Dermis blood vessel endothelial cell (primary cell): ENCODE measurements at regions not wholly inside any gene's neighbourhood (a gene's known extent, or its start where the extent isn't known, plus 50 kb on each side); places are given as distances from the start of the nearest gene placed in this dataset.

Experiments
- DNase-seq: peaks from one replicate; pipeline ENCODE4 v3.0.0; 2010

DNA sequence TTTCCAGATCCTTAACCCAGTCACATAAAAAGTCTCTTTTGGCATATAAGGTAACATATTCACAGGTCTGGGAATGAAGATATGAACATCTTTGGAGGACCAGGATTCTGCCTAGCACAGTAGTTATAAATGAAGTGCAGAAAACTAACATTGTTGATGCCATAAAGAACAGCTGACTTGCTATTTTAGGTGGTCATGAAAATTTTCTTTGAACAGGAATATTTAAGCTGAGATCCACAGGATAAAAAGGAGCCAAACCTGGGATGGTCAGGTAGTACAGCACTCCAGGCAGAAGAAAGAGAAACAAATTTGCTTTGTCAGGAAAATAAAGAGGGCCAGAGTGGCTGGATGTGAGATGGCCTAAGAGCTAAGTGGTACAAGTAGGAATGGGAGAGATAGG is 80.0 kb downstream of the CENPW start:
- no peak for DNase-seq

GRCh38 chr6:126422912-126423311 is 83.0 kb downstream of the CENPW start:
- DNase-seq, result no peak

DNA sequence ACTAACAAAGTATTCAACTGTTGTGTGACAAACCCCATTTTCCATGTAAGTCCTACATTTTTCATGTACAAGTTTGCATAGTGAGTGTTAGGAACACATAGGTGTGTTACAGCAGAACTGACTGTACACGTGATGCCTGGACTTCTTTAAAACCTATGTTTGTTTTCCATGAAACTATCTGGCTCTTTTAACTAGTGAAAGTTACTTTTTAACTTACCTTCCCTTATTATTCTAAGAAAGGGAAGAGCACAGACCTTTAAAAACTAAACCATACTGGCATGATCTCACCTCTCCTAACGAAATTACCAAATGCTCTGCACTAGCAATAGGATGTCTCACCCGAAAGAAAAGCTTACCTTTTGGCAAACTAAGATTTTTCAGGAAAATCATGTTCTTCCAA is 87.8 kb downstream of the CENPW start:
- no peak for DNase-seq

- DNase-seq, result no peak
Measured at GRCh38 chr6:126429866-126430265, 90.0 kb downstream of the CENPW start.

DNA sequence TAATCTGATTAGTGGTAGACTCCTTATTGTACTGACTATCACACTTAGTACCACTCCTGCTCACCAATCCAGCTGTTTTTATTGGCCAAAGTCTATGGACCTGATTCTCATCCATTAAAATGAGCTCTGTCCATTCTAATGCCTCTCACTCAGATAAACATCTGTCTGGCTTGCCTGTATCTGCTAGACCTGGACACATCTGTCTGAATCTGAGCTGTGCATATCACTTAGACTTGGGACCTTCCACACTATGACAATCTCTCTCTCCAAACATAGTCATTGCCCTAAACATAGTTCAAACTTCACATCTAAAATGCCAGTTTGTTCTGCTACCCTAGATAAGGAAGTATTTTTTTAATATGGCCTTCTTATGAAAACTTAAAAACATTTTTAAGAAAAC is 92.6 kb downstream of the CENPW start:
- DNase-seq, result no peak

- DNase-seq, result no peak
Measured at GRCh38 chr6:126433927-126434326, 94.0 kb downstream of the CENPW start.

DNA sequence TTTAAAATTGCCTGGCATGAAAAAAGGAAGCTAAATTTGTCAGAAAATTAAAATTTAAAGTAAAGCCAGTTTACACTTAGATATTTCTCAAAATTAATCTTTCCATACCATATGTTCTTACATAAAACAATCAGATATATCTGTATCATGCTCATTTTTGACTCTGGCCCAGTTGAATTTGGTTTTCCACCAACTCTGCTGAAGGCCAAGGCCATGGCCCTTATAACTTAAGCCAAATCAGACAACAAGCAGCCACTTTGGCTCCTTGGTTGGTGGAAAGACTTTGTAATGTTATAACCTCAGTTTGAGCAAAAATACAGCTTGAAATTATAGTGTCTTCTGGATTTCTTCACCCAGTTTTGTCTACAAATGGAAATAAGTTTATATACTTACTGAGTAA is 97.3 kb downstream of the CENPW start:
- DNase-seq, result no peak

GRCh38 chr6:126439040-126439439 is 99.1 kb downstream of the CENPW start:
- DNase-seq, result no peak

DNA sequence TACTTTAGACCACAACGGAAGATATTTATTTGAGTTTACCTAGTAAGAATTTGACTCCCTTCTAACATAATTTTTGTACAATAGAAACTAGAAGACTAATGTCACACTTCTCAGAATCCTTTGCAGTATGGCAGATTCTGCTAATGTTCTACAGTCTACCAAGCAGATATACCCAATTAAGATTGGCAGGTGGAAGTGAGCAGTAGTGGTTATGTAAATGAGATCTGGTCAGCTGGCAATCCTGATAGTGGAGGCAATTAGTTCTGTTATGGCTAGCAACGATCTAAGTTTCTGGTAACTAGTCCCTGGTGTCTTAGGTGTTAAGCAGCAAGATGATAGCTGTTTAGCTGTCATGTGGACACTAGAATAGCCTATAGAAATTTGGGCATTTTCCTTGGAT is 101.0 kb downstream of the CENPW start:
- DNase-seq, result no peak

DNA sequence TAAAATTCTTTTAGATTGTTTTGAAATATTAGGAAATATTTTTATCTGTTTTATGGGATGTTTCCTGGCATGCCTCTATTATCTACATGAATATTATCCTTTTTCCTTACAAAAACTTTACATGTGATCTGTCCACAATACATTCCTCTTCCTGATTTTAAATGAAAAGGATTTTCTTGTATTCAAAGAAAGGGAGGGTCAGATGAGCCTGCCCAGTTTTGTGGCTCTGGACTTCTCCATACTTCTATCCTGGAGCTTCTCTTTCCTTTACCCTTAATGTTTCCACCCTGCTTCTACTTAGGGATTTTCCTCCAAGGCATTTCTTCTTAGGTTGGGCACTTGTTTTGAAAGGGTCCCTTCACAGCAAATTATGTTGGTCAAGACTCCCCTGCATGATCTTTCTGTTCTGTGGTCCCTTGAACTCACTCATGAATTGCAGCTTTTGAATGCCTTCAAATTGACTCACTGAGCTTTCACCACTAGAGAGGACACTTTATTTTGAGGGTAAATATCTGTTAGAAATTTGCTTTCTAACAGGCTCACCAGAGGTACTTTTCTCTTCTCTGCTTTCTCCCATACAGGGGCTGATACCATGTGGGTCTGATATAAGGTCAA is 104.9 kb downstream of the CENPW start:
- DNase-seq, result no peak

DNA sequence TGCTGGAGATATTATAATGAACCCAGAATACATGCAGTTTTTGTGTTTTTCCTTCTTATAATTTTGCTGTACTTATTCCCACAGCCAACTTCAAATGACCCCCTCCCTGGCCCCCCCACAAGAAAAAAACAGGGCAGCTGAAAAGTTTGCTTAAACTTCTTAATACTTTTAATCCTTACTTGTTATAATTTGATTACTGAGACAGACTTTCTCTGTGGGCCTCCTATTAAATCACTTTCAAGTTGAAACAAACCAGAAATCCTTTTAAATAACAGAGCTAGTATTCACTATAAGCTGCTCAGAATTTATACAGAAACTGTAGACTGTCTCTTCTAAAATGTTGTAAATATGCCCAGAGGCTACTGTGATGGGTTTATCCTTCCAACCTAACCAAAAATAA is 106.3 kb downstream of the CENPW start:
- DNase-seq, result no peak

GRCh38 chr6:126447367-126447766 is 107.5 kb downstream of the CENPW start:
- no peak for DNase-seq

DNA sequence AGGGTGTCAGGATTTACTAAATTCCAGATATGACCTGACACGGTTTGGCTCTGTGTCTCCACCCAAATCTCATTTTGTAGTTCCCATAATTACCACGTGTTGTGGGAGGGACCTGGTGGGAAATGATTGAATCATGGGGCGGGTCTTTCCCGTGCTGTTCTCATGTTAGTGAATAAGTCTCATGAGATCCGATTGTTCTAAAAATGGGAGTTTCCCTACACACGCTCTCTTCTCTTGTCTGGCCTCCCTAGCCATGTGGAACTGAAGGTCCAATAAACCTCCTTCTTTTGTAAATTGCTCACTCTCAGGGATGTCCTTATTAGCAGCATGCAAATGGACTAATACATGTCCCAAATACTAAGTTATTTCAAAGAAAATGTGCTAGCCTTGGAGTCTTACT is 121.1 kb downstream of the CENPW start:
- no peak for DNase-seq

DNA sequence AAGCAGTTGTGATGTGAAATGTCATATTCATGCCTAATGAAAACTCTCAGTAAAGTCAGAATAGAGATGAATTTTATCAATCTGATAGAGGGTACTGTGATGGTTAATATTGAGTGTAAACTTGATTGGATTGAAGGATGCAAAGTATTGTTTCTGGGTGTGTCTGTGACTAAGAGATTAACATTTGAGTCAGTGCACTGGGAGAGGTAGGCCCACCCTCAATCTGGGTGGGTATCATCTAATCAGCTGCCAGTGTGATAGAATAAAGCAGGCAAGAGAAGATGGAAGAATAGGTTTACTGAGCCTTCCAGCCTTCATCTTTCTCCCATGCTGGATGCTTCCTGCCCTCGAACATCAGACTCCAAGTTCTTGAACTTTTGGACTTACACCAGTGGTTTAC is 124.3 kb downstream of the CENPW start:
- no peak for DNase-seq

DNA sequence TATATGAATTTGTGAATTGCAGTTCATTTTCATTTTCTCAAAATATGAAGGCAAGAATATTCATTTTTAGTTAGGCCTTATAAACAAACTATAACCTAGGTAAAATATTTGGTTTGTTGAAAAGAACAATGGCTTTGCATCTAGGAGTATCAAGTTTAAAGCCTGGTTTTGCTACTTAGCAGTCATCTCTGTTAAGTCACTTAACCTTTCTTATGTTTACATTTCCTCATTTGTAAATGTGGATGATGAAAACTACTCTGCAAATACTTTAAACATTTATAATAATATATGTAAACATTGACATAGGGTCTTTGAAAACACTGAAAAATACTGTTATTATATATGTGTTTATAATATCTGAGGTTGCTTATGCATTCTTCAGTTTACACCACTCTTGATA is 135.5 kb downstream of the CENPW start:
- no peak for DNase-seq

DNA sequence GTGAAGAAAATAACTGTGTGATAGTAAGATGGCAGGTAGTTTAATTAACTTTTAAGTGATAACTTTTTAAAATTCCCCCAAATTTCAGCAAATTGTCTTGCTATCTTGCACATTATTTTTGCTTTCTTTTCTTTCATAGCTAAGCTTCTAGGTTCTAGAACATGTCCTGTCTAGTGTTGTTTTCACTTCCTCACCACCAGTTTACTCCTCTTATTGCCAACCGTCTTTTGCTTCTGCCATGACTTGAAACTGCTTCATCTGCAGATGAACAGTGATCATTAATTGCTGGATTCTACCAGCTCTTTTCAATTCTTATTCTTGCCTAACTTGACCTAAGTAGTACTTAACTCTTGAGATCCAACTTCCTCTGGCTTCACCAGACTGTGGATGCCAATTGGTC is 137.8 kb downstream of the CENPW start:
- DNase-seq, result no peak

DNA sequence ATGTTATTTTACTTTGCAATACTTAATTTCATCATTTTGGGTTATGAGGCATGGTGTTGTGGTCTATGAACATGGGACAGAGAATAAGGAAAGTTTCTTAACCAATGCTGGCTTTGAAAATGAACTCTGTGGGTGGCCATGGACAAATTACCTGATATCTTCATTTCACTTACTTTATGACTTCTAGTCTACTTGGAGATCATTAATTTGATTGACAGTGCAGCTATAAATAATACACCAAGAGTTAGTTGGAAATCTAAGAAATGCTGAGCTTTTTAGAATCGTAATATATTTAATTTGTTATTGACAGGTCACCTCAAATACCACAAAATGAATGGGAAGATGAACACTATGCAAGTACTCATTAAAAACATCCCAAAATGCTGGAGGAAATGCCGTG is 140.4 kb downstream of the CENPW start:
- no peak for DNase-seq

DNA sequence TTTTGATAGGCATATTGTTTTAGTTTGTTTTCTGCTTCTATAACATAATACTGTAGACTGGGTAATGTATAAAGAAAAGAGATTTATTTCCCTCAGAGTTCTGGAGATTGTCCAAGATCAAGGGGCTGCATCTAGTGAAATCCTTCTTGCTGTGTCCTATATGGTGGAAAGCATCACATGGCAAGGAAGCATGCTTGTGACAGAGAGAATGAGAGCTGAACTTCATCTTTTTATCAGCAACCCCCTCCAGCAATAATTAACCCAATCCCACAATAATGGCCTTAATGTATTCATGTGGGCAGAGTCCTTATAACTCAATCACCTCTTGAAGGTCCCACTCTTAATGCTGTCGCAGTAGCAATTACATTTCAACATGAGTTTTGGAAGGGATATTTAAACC is 141.4 kb downstream of the CENPW start:
- DNase-seq, result no peak

- no peak for DNase-seq
Measured at GRCh38 chr6:126504792-126505191, 164.9 kb downstream of the CENPW start.

DNA sequence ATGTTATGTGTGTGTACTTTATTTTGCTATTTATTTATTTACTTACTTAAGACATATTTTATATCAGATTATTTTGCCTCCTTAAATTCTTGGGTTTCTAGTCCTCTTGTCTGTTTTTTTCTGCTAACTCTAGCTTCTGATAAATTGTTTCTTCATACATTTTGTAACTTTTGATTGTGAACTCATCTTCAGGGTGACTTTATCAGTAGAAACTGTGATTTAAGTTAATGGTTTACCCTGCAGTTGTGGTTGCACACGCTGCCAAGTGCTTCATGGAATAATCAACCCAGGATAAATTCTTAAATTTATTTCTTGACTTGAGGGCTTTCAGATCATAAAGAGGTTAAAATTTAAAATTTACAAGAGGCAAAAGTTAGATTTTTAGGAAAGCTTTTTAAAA is 173.3 kb downstream of the CENPW start:
- DNase-seq, result no peak

GRCh38 chr6:126516411-126516810 is 176.5 kb downstream of the CENPW start:
- DNase-seq, result no peak

DNA sequence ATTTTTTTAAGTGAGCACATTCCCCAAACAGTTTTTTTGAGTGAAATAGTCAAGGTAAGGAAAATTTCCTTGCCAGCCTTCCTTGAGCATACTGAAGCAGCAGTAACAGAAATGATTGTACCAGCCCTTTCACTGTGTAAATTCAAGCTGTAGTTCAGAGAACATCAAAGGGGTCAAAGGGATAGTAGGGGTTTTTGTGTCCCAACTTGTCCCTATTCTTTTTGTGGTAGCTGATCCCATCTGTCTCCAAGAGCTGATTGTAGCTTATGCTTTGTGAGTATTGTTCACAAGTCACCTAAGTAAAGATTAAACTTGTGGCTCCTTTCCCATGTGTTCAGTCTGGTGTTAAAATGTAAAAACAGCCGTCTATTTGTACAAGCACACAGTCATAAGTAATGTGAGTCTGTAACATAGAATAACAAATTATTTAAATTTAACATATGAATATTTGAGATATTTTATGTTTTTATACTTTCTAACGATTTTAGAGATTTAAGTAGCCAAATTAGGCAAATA is 185.0 kb downstream of the CENPW start:
- DNase-seq, result no peak

DNA sequence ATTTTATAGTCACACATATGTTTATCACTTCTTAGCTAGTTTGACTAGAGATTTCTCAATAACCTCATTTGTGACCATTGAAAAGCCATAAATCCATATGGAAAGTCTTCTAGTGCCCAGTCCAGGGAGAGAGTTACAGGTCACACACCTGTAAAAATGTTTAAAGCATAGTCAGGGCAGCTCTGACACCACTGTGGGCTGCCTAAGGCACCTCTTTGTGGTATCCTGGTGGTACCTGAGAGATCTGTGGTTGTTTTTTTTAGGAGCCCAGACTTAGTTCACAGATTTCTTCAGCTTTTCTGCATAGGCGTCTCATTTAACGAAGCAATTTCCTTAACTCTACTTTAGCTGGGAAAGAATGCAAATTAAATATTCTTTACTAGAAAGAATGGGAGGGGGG is 186.6 kb downstream of the CENPW start:
- no peak for DNase-seq

GRCh38 chr6:126526996-126527606 is 187.2 kb downstream of the CENPW start:
- DNase-seq, result no peak
